ENCODE measurements at regions not wholly inside any gene's neighbourhood (a gene's known extent, or its start where the extent isn't known, plus 50 kb on each side); places are given as distances from the start of the nearest gene placed in this dataset.

- TF ChIP-seq GATA2 (IDR thresholded peaks at IDR 0.05; ENCODE audit: low read depth, low read length), result no peak
- TF ChIP-seq GATA3 (IDR thresholded peaks at IDR 0.05; ENCODE audit: low read depth, low read length), result no peak
These were observed 582.6 kb downstream of the NR2F1-AS1 start for GRCh38 chr5:92998456-92998855.
